GM19240 (cell line): ENCODE measurements at regions not wholly inside any gene's neighbourhood (a gene's known extent, or its start where the extent isn't known, plus 50 kb on each side); places are given as distances from the start of the nearest gene placed in this dataset.
"Not testable (repeated sequence)": the region's sequence is repeated elsewhere in the genome, so short reads cannot be mapped to it uniquely, and the experiment has no call there.

Source experiments
- DNase-seq: peaks from one replicate; pipeline ENCODE4 v3.0.0; 2011; ENCODE audit warnings: low spot score; ENCODE audit not compliant: insufficient read length

DNA sequence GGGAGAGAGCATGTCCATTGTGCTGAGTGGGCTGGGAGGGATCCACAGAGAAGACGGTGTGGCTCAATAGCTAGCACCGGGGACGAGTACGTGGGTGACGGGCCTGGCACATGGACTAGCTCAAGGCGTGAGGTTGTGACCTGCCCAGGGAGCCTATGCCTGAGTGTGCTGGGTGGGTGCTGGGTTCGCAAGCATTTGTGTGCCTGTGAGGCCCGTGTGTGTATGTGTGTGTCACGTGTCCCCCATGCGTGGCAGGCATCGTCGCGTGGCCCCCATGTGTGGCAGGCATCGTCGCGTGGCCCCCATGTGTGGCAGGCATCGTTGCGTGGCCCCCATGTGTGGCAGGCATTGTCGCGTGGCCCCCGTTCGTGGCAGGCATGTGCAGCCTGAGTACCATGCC, 109.2 kb downstream of the TMEM121 start:
- no peak for DNase-seq

DNA sequence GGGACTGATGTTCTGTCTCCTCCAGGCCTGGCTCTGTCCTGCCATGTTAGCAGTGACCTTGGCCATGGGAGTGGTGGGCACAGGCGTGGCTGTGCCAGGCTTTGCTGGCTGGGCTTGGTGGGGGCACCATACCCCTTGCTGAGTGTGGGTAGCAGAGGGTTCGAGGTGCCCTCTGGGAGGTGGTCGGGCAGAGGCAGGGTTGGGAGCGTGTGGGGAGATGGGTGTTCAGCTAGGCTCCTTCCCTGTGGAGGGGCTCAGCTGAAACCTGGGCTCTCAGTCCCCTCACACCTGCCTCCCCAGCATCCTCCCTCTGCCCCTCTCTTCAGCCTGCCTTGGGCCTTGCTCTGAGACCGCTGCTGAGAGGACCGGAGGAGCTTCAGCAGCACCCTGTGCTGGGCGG, 109.6 kb downstream of the TMEM121 start:
- not testable (repeated sequence) for DNase-seq

DNA sequence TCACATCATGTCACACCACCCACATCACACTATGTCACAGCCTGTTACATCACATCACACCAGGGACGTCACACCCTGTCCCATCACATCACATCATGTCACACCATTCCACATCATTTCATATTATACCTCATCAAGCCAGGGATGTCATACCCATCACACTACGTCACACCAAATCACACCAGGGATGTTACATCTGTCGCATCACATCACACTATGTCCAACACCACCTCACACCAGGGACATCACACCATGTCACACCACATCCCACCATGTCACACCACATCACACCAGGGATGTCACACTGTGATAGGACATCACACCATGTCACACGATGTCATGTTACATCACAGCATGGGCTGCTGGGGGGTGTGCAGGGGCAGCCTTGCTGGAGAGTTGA, 110.6 kb downstream of the TMEM121 start:
- DNase-seq: no peak

DNA sequence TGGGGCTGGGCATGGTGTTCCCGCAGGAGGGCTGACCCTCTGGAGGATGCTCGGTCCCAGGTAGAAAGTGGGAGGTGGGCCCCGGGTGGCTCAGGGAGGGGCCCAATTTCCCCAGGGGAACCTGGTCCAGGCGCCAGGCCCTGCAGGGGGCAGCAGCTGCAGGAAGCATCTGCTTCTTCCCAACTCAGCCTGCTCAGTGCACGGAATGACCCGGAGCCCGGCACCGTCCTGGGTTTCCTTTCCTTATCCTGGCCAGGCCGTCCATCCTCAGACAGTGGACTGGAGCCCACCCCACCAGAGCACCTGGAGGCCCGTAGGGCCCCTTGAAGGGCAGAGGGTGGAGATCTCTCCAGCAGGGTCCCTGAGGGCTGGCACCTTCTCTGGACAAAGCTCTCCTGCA, 111.0 kb downstream of the TMEM121 start:
- not testable (repeated sequence) for DNase-seq

DNA sequence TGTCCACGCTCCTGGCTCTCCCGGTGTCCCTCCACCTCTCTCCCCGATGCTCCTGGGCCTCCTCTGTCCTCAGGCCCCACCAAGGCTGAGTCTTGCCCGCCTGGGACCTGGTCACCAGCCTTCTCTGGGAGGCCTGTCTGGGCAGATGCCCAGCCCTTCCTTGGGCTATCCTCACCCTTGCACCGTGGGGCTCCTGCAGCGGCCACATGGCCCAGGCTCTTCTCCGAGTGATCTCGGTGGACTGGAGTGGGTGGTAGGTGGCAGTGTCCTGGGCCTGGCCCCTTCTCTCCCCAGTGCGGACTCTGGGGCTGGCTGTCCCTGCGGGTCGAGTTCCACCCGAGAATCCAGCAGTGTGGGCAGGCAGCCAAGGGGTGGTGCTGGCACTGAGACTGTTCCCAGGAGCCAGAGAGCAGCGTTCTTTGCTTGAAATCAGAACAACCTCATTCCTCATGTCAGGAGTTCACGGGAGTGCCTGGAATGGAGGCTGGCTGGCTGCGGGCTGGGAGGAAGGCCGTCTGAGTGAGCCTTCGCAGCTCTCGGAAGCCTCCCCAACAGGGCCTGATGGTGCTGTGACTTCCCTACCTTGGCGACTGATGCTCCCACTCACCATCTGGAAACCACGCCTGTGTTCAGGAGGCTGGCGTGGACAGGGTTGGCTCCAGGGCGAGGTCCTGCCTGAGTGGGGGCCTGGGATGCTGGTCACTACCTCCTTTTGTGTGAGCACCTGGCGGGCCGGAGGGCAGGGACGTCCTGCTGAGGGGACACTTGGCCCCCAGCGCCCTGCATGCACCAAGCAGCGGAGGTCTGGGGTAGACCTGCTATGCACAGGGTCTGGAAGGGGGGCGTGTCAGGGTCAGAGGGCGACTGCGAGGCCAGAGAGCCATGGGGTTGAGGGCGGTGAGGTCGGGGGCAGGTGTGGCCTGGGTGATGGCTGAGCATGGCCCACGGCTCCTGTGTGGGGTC, 113.9 kb downstream of the TMEM121 start:
- not testable (repeated sequence) for DNase-seq

DNA sequence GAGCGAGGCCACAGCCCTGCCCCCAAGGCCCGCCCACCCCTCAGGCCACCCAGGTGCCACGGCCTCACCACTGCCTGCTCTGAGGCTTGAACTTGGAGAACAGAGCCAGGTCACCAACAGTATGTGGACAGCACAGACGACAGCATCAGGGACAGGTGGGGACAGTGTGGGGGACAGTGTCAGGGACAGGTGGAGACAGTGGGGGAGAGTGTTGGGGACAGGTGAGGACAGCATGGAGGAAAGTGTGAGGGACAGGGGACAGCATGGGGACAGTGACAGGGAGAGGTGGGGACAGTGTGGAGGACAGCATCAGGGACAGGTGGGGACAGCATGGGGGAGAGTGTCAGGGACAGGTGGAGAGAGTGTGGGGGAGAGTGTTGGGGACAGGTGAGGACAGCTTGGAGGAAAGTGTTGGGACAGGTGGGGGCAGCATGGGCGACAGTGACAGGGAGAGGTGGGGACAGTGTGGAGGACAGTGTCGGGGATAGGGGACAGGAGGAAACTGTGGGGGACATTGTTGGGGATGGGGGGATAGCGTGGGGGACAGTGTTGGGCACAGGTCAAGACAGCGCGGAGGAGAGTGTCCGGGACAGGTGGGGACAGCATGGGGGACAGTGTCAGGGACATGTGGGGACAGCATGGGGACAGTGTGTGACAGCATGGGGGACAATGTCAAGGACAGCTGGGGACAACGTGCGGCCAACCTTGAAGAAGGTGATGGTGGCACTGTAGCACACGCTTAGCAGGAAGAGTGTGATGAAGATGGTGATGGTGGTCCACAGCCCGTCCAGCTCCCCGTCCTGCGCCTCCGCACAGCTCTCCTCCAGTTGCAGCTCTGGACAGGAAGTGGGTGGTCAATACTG, 114.9 kb downstream of the TMEM121 start:
- no peak for DNase-seq

DNA sequence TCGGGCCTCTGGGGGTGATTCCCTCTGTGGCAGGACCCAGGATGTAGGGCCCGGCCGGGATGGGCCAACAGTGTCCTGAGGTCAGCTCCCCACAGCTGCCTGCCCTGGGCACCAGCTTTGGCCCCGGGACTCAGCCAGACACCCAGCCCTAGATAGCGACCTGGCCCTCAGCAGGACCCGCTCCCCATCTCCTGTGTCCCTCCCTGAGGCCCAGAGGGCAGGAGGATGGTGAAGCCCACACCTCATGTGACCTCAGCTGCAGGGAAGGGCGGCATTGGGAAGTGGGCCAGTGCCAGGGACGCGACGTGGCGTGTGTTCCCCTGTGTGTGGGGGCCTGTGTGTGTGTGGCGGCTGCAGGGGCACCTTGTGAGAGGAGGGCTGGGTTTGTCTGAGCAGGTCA, 115.6 kb downstream of the TMEM121 start:
- DNase-seq: not testable (repeated sequence)

DNA sequence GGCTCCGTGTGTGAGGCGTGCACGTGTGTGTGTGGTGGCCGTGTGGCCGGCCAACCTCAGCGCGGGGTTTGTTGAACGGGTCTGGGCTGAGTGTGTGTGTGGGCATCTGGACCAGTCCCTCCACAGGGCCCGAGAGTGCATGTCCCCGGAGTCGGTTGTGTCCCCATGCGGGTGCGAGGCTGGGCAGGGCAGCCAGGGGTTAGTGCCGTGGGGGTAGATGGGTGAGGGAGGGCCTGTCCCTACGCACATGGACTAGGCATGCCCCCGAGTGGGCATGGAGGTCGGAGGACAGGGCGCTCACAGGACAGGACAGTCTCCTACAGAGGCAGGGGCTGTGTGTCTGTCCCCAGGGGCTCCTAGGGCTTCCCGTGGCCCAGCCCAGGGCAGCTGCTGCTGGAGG, 116.1 kb downstream of the TMEM121 start:
- not testable (repeated sequence) for DNase-seq

DNA sequence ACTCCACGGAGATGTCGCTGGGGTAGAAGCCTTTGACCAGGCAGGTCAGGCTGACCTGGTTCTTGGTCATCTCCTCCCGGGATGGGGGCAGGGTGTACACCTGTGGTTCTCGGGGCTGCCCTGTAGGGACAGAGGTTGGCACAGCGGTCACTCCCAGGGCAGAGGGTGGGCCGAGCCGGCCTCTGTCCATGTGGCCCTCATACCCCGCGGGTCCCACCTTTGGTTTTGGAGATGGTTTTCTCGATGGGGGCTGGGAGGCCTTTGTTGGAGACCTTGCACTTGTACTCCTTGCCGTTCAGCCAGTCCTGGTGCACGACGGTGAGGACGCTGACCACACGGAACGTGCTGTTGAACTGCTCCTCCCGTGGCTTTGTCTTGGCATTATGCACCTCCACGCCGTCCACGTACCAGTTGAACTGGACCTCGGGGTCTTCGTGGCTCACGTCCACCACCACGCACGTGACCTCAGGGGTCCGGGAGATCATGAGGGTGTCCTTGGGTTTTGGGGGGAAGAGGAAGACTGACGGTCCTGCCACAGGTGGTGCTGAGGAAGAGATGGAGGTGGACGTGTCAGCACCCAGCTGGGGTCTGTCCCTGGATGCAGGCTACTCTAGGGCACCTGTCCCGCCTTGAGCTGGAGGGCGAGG, 117.1 kb downstream of the TMEM121 start:
- DNase-seq: not testable (repeated sequence)

DNA sequence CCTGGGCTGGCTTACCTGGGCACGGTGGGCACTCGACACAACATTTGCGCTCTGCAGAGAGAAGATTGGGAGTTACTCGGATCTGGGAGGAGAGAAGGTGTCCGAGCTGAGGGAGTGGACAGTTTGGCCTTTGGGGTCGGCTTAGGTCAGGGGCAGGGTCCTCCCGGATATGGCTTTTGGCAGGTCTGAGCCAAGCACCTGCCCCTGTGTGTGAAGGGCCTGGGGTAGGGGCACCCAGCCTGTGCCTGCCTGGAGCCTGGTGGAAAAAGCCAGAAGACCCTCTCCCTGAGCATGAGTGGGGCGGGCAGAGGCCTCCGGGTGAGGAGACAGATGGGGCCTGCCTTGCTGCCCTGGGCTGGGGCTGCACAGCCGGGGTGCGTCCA, 117.7 kb downstream of the TMEM121 start:
- not testable (repeated sequence) for DNase-seq

DNA sequence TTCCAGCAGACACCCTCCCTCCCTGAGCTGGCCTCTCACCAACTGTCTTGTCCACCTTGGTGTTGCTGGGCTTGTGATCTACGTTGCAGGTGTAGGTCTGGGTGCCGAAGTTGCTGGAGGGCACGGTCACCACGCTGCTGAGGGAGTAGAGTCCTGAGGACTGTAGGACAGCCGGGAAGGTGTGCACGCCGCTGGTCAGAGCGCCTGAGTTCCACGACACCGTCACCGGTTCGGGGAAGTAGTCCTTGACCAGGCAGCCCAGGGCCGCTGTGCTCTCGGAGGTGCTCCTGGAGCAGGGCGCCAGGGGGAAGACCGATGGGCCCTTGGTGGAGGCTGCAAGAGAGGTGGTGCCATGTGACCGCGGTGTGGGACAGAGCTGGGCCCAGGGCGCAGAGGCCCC, 118.1 kb downstream of the TMEM121 start:
- DNase-seq: not testable (repeated sequence)

DNA sequence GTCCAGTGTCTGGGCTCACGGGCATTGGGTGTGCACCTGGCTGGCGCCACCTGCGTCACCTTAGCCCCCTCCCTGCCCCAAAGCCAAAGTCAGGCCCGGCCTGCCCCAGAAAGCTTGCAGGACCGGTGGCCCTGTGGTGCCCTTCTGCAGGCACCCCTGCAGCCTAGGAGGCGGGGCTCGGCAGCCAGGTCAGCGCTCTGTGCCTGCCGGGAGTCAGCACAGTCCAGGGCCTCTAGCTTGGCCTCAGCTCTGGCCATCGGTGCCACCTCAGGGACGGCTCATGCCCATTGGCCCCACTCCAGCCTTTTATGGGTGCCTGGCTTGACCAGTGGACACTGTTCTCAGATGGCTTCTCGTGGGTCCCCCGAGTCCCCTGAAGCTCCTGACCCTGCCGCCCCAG, 118.5 kb downstream of the TMEM121 start:
- DNase-seq: not testable (repeated sequence)

DNA sequence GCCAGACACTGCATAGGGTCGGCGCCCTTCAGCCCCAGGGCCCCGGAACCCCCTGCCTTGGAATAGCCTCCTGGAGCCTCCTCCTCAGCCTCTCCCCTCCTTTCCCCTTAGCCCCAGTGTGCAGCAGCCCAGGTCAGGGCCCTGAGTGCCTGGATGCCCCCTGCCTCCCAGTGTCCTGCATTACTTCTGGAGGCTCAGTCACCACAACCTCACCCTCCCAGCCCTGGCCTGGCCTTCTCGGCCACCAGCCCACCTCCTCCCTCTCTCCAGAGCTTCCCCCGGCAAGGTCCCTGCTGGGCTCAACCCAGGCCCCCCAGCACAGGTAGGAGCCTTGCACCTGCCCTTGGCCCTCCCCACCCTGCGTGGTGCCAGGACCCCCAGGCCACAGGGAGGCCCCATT, 119.0 kb downstream of the TMEM121 start:
- not testable (repeated sequence) for DNase-seq

DNA sequence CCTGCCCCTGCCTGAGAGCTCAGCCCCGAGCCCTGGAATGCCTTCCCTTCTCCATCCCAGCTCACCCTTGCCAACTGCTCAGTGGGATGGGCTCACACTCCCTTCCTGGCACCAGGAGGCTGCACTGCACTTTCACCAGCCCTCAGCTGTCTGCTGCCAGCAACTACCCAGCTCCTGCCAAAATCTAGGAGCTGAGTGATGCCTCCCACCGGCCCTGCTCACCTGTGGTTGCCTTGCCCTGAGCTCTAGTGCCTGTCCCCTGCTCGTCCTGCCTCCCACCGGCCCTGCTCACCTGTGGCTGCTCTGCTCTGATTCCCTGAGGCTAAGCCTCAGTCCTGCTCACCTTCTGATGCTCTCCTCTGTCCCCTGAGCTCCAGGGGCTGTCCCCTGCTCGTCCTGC, 119.8 kb downstream of the TMEM121 start:
- no peak for DNase-seq

DNA sequence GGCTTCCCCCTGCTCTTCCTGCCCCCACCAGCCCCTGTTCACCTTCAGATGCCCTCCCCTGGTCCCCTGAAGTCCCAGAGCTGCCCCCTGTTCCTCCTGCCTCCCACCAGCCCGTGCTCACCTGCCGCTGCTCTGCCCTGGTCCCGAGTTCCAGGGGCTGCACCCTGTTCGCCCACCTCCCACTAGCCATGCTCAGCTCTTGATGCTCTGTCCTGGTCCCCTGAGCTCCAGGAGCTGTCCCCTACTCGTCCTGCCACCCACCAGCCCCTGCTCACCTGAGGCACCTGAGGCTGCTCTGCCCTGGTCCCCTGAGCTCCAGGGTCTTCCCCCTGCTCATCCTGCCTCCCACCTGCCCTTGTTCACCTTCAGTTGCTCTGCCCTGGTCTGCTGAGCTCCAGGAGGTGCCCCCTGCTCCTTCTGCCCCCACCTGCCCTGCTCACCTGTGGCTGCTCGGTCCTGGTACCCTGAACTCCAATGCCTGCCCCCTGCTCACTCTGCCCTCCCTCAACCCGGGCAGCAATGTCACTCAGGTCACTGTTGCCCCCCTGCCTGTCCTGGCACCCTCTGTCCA, 120.4 kb downstream of the TMEM121 start:
- not testable (repeated sequence) for DNase-seq

DNA sequence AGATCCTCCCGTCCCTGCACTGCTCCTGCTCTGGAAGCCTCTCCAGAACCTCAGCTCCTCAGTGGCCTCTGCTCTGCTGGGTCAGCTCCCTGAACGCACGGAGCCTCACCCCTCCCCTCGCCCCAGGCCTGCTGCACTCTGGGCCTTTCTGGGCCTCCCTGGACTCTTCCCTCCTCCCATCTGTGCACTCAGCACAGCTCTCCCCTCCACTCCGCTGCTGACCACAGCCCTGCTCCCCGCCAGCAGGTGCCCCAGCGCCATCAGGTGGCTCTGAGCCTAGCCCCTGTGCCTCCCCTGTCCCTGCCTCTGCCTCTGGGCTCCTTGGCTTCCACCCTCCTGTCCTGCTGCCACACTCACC, 121.0 kb downstream of the TMEM121 start:
- DNase-seq: not testable (repeated sequence)

DNA sequence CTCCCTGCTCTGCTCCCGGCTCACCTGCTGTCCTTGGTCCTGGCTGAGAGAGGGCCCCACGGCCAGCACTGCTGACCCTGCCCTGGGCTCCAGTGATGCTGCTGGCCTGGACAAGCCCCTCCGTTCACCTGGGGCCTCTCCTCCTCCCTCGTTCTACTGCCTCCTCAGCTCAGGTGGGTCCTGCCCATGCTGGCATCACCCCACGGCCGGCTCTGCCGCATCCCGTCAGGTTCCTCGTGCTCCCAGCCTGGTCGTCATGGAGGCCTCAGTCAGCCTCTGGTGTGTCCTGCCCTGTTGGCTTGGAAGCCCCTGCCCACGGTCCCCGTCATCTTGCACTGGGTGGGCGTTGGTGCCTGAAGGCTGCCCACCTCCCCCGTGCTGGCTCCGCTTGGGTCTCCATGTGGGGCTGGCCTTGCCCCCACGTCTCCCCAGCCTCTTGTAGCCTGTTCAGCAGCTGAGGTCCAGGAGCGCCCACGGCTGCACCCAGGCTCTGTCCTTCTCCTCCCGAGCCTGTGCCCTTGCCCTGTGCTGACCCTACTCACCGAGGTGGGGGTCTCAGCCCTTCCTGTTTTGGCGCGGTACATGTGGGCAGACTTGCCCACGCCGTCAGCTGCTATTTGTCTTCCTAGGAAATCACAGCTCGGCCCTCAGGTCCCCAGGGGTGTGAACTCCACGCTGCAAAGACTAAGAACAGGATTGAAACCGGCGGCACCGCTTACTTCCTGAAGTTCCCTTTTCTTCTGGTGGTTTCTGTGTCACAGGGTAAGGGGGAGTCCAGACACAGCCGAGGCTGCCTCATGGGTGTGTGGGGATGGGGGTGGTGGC, 121.6 kb downstream of the TMEM121 start:
- DNase-seq: no peak

DNA sequence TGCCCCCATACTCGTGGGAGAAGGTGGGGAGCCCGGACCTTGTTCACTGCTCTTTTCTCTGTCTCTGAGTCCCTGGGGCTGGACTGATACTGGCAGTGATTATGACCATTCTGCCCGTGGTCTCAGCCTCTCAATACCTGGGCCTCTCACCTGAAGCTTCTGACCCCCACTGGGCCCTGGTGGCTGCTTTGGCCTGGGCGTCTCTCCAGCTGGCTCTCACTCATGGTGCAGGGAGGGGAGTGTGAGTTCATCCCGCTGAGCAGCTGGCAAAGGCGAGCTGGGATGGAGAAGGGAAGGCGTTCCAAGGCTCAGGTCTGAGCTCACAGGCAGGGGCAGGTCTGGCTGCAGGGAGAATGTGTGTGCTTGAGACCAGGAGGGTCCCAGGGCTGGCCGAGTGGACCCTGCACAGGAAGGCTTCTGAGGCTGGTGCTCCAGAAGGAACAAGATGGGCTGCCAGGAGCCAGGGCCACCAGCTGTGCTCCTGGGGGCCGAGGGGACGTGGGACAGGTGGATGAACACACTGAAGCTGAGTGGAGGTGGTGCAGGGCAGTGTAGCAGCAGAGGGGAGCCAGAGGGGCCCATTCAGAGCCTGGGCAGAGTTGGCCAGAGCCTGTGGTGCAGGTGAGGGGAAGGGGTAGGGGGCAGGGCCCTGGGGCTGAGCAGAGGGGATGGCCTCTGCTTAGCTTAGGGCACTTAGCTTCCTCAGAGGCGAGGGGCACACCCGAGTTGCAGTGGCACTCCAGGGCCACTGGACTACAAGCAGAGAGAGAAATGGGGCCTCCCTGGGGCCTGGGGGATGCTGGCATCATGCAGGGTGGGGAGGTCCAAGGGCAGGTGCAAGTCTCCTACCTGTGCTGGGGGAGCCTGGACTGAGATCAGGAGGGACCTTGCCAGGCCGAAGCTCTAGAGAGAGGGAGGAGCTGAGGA, 122.5 kb downstream of the TMEM121 start:
- not testable (repeated sequence) for DNase-seq

DNA sequence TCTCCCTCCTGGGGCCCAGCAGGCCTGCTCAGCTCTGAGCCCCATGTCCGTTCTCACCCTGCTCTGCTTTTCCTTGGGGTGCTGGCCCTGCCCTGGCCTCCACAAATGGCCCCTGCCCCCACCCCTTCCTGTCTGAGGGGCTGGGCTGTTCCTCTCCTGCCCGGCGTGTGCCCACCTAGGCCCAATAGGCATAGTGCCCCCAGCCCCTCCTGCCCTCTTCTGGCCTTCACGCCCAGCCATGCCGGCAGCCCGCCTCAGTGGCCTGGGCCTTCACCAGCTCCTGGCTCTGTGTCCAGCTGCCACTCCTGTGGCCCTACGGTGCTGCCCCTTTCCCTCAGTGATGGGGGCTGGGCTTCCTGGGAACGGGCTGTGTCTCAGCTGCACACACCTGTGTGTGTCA, 125.9 kb downstream of the TMEM121 start:
- not testable (repeated sequence) for DNase-seq
